A549 (cell line): ENCODE measurements at regions not wholly inside any gene's neighbourhood (a gene's known extent, or its start where the extent isn't known, plus 50 kb on each side); places are given as distances from the start of the nearest gene placed in this dataset.

Experiments used
- BCL3 ChIP-seq: fragments of >200 bp; sonication (Bioruptor Twin); formaldehyde crosslinking; IDR thresholded peaks from 3 replicates; pipeline ENCODE4 v1.6.1; 2016
- BHLHE40 ChIP-seq: IDR thresholded peaks from 2 replicates; pipeline ENCODE4 v1.6.1; 2012; ENCODE audit warnings: low read depth, low read length, inconsistent platforms
- CEBPB ChIP-seq, 2 experiments: fragments of >200 bp in 1 of 2; sonication (Bioruptor Twin) in 1 of 2; formaldehyde crosslinking in 1 of 2; IDR thresholded peaks; 2 replicates each; pipeline ENCODE4 v1.6.1; 2012 to 2016
- CHD2 ChIP-seq: fragments of 150-350 bp; IDR thresholded peaks from 2 replicates; pipeline ENCODE4 v1.6.1; 2014; ENCODE audit warnings: low read length; ENCODE audit not compliant: partially characterized antibody
- E2F6 ChIP-seq: IDR thresholded peaks from 2 replicates; pipeline ENCODE4 v1.6.1; 2012; ENCODE audit warnings: low read depth, borderline replicate concordance
- EHF ChIP-seq: fragments of 250-450 bp; sonication (Bioruptor Pico); IDR thresholded peaks from 2 replicates; pipeline ENCODE4 v1.5.0; 2020; ENCODE audit warnings: mild to moderate bottlenecking
- ELK1 ChIP-seq: fragments of 150-350 bp; IDR thresholded peaks from 2 replicates; pipeline ENCODE4 v1.6.1; 2014; ENCODE audit warnings: low read depth, mild to moderate bottlenecking, low read length
- EP300 ChIP-seq, 2 experiments: fragments of >200 bp; sonication (Bioruptor Twin); formaldehyde crosslinking; IDR thresholded peaks; 2 replicates in 1 of 2; 3 replicates in 1 of 2; pipeline ENCODE4 v1.6.1; 2016 to 2017
- FOXS1 ChIP-seq: fragments of 250-450 bp; sonication (Bioruptor Pico); IDR thresholded peaks from 2 replicates; pipeline ENCODE4 v1.5.0; 2020; ENCODE audit warnings: mild to moderate bottlenecking, moderate library complexity
- GATA3 ChIP-seq: IDR thresholded peaks from 2 replicates; pipeline ENCODE4 v1.6.1; 2012; ENCODE audit warnings: borderline replicate concordance
- HES2 ChIP-seq: fragments of >200 bp; sonication (Bioruptor Twin); formaldehyde crosslinking; IDR thresholded peaks from 2 replicates; pipeline ENCODE4 v1.6.1; 2016
- HEYL ChIP-seq: fragments of 250-450 bp; sonication (Bioruptor Pico); IDR thresholded peaks from 2 replicates; pipeline ENCODE4 v1.8.0; 2021; ENCODE audit warnings: mild to moderate bottlenecking, moderate library complexity
- HMGXB4 ChIP-seq: fragments of 250-450 bp; sonication (Bioruptor Pico); IDR thresholded peaks from 2 replicates; pipeline ENCODE4 v1.5.0; 2021; ENCODE audit warnings: mild to moderate bottlenecking, moderate library complexity, borderline replicate concordance
- HOXB13 ChIP-seq: fragments of 250-450 bp; sonication (Bioruptor Pico); IDR thresholded peaks from 2 replicates; pipeline ENCODE4 v1.5.0; 2020; ENCODE audit warnings: low read depth, mild to moderate bottlenecking, moderate library complexity
- HOXB5 ChIP-seq: fragments of 250-450 bp; sonication (Bioruptor Pico); IDR thresholded peaks from 2 replicates; pipeline ENCODE4 v1.5.0; 2020; ENCODE audit warnings: mild to moderate bottlenecking, moderate library complexity
- JUN ChIP-seq, 2 experiments: fragments of >200 bp; sonication (Bioruptor Twin); formaldehyde crosslinking; IDR thresholded peaks; 2 replicates in 1 of 2; 3 replicates in 1 of 2; pipeline ENCODE4 v1.6.1; 2016 to 2017
- JUNB ChIP-seq: fragments of >200 bp; sonication (Bioruptor Twin); formaldehyde crosslinking; IDR thresholded peaks from 2 replicates; pipeline ENCODE4 v1.6.1; 2016
- KDM5A ChIP-seq: fragments of 200-600 bp; sonication (generic); IDR thresholded peaks from 2 replicates; pipeline ENCODE4 v1.6.1; 2016; ENCODE audit warnings: antibody characterized with exemption, mild to moderate bottlenecking
- MAFK ChIP-seq: fragments of 450-650 bp; IDR thresholded peaks from 2 replicates; pipeline ENCODE4 v1.6.1; 2014; ENCODE audit not compliant: partially characterized antibody
- MAZ ChIP-seq: fragments of 150-350 bp; IDR thresholded peaks from 2 replicates; pipeline ENCODE4 v1.6.1; 2014; ENCODE audit warnings: antibody characterized with exemption, low read depth, low read length, borderline replicate concordance
- NFE2L2 ChIP-seq: fragments of 150-350 bp; conservative IDR thresholded peaks from 2 replicates; pipeline ENCODE4 v1.6.1; 2014; ENCODE audit warnings: low read length
- NPAS2 ChIP-seq: fragments of 250-450 bp; sonication (Bioruptor Pico); IDR thresholded peaks from 2 replicates; pipeline ENCODE4 v1.8.0; 2022; ENCODE audit warnings: mild to moderate bottlenecking, moderate library complexity, borderline replicate concordance
- NR3C1 ChIP-seq: fragments of >200 bp; sonication (Bioruptor Twin); formaldehyde crosslinking; IDR thresholded peaks from 3 replicates; pipeline ENCODE4 v1.6.1; 2017
- POLR2A ChIP-seq: IDR thresholded peaks from 2 replicates; pipeline ENCODE4 v1.6.1; 2012; ENCODE audit warnings: mild to moderate bottlenecking, low read length
- POLR2AphosphoS2 ChIP-seq: conservative IDR thresholded peaks from 2 replicates; pipeline ENCODE4 v1.6.1; 2012; ENCODE audit warnings: low read length, improper control_type of control experiment, inconsistent platforms
- TFCP2L1 ChIP-seq: fragments of 250-450 bp; sonication (Bioruptor Pico); IDR thresholded peaks from 2 replicates; pipeline ENCODE4 v1.5.0; 2021; ENCODE audit warnings: mild to moderate bottlenecking
- TP53 ChIP-seq: fragments of 250-450 bp; sonication (Bioruptor Pico); IDR thresholded peaks from 2 replicates; pipeline ENCODE4 v1.5.0; 2021; ENCODE audit warnings: mild to moderate bottlenecking, moderate library complexity
- USF2 ChIP-seq: fragments of 450-650 bp; IDR thresholded peaks from 2 replicates; pipeline ENCODE4 v1.6.1; 2014; ENCODE audit warnings: antibody characterized with exemption
- ZC3H11A ChIP-seq: fragments of 450-650 bp; IDR thresholded peaks from 2 replicates; pipeline ENCODE4 v1.6.1; 2014; ENCODE audit warnings: antibody characterized with exemption, mild to moderate bottlenecking
- ZNF302 ChIP-seq: fragments of 250-450 bp; sonication (Bioruptor Pico); IDR thresholded peaks from 2 replicates; pipeline ENCODE4 v1.9.0; 2021; ENCODE audit warnings: inconsistent platforms, mild to moderate bottlenecking, moderate library complexity
- ZSCAN20 ChIP-seq: fragments of 250-450 bp; sonication (Bioruptor Pico); IDR thresholded peaks from 2 replicates; pipeline ENCODE4 v1.8.0; 2022; ENCODE audit warnings: mild to moderate bottlenecking, moderate library complexity

GRCh38 chr21:17435565-17436543 lies 77.0 kb upstream of the CXADR start (continued):
- no peak for TF ChIP-seq TP53 (CRISPR knock-in tag)
- no peak for TF ChIP-seq NR3C1
- TF ChIP-seq KDM5A, result no peak
- no peak for TF ChIP-seq CHD2
- no peak for TF ChIP-seq E2F6
- TF ChIP-seq EHF, result peak; percentile 90
- TF ChIP-seq GATA3, result no peak
- no peak for TF ChIP-seq ELK1
- no peak for TF ChIP-seq HMGXB4
- peak; percentile 71; the same call in 1 of the 2 replicates for TF ChIP-seq HOXB5 (CRISPR knock-in tag)
- TF ChIP-seq ZC3H11A, result no peak
- no peak for TF ChIP-seq USF2
- TF ChIP-seq FOXS1, result peak; percentile 80; the same call in 1 of the 2 replicates
- TF ChIP-seq NPAS2 (CRISPR knock-in tag), result no peak
- no peak for TF ChIP-seq JUN (IDR thresholded peaks at IDR 0.05)
- TF ChIP-seq MAFK, result peak; percentile 54
- TF ChIP-seq ZSCAN20 (CRISPR knock-in tag), result peak; percentile 99
- peak; percentile 97 for TF ChIP-seq HEYL
- TF ChIP-seq ZNF302, result peak; percentile 77; the same call in 1 of the 2 replicates
- no peak for TF ChIP-seq POLR2A
- no peak for TF ChIP-seq POLR2AphosphoS2
- no peak for TF ChIP-seq EP300 (IDR thresholded peaks at IDR 0.05)
- peak; percentile 35; the same call in 1 of the 2 replicates for TF ChIP-seq HOXB13 (CRISPR knock-in tag)
- TF ChIP-seq HES2, result no peak
- TF ChIP-seq MAZ, result no peak
- TF ChIP-seq JUNB, result no peak
- no peak for TF ChIP-seq NFE2L2
- no peak for TF ChIP-seq BHLHE40
- TF ChIP-seq TFCP2L1 (CRISPR knock-in tag), result no peak; the same call in 1 of the 2 replicates
- no peak for TF ChIP-seq CEBPB (IDR thresholded peaks at IDR 0.05)
- no peak for TF ChIP-seq BCL3
